ENCODE measurements at regions not wholly inside any gene's neighbourhood (a gene's known extent, or its start where the extent isn't known, plus 50 kb on each side); places are given as distances from the start of the nearest gene placed in this dataset.

GRCh38 chr2:78718473-78718872, 307.0 kb upstream of the REG3G start:
- 51% methylated on average over 1 of the region's 1 CpG for WGBS
- Histone ChIP-seq H3K27ac (ENCODE audit: low read depth in 1 of 2, low read length in 2 of 2) (no peak overlapping the region), H3K9me3 (ENCODE audit: control insufficient read depth in 4 of 4, low read length in 3 of 4) (no peaks in the 10 kb centered on the region), H3K27me3 (ENCODE audit: control insufficient read depth in 4 of 4, insufficient read depth in 4 of 4, low read length in 3 of 4) (no peaks in the 10 kb centered on the region), H3K9ac (ENCODE audit: low read depth in 1 of 2, low read length in 2 of 2) (no peak overlapping the region), H3K4me3 (ENCODE audit: low read depth in 1 of 3, low read length in 3 of 3) (no peak overlapping the region), H3K36me3 (ENCODE audit: control insufficient read depth in 4 of 4, insufficient read depth in 3 of 4, low read depth in 1 of 4, low read length in 3 of 4) (no peaks in the 10 kb centered on the region), H3K4me1 (ENCODE audit: control insufficient read depth in 4 of 4, insufficient read depth in 4 of 4, low read length in 3 of 4) (no peaks in the 10 kb centered on the region)
- DNase-seq (ENCODE audit: low spot score): no peak
- no peak for TF ChIP-seq ZBTB33 (IDR thresholded peaks at IDR 0.05)

- Histone ChIP-seq H3K27me3 (ENCODE audit: control insufficient read depth in 4 of 4, insufficient read depth in 4 of 4, low read length in 3 of 4) (no peaks in the 10 kb centered on the region), H3K4me1 (ENCODE audit: control insufficient read depth in 4 of 4, insufficient read depth in 4 of 4, low read length in 3 of 4) (no peaks in the 10 kb centered on the region), H3K9ac (ENCODE audit: low read depth in 1 of 2, low read length in 2 of 2) (no peak overlapping the region), H3K27ac (ENCODE audit: low read depth in 1 of 2, low read length in 2 of 2) (no peak overlapping the region), H3K36me3 (ENCODE audit: control insufficient read depth in 4 of 4, insufficient read depth in 3 of 4, low read depth in 1 of 4, low read length in 3 of 4) (no peaks in the 10 kb centered on the region), H3K9me3 (ENCODE audit: control insufficient read depth in 4 of 4, low read length in 3 of 4) (no peaks in the 10 kb centered on the region), H3K4me3 (ENCODE audit: low read depth in 1 of 3, low read length in 3 of 3) (no peak overlapping the region)
- TF ChIP-seq TAF1 (conservative IDR thresholded peaks at IDR 0.05): no peak
- TF ChIP-seq ZBTB33 (IDR thresholded peaks at IDR 0.05): no peak
- no peak for TF ChIP-seq JUND (IDR thresholded peaks at IDR 0.05)
- 77% methylated on average over 7 of the region's 7 CpGs for WGBS
- DNase-seq (ENCODE audit: low spot score): no peak
These were observed 304.0 kb upstream of the REG3G start for GRCh38 chr2:78721355-78722033.

- Histone ChIP-seq H3K27ac (ENCODE audit: low read depth in 1 of 2, low read length in 2 of 2) (no peak overlapping the region), H3K9ac (ENCODE audit: low read depth in 1 of 2, low read length in 2 of 2) (no peak overlapping the region), H3K27me3 (ENCODE audit: control insufficient read depth in 4 of 4, insufficient read depth in 4 of 4, low read length in 3 of 4) (no peaks in the 10 kb centered on the region), H3K4me3 (ENCODE audit: low read depth in 1 of 3, low read length in 3 of 3) (no peak overlapping the region), H3K36me3 (ENCODE audit: control insufficient read depth in 4 of 4, insufficient read depth in 3 of 4, low read depth in 1 of 4, low read length in 3 of 4) (no peaks in the 10 kb centered on the region), H3K9me3 (ENCODE audit: control insufficient read depth in 4 of 4, low read length in 3 of 4) (no peaks in the 10 kb centered on the region), H3K4me1 (ENCODE audit: control insufficient read depth in 4 of 4, insufficient read depth in 4 of 4, low read length in 3 of 4) (no peaks in the 10 kb centered on the region)
- DNase-seq (ENCODE audit: low spot score): no peak
- WGBS: 72% methylated on average over 3 of the region's 3 CpGs
- TF ChIP-seq RAD21 (IDR thresholded peaks at IDR 0.05): no peak
- no peak for TF ChIP-seq FOXA1 (IDR thresholded peaks at IDR 0.05)
- no peak for TF ChIP-seq TAF1 (conservative IDR thresholded peaks at IDR 0.05)
- TF ChIP-seq JUND (IDR thresholded peaks at IDR 0.05): no peak
- no peak for TF ChIP-seq HNF4A (conservative IDR thresholded peaks at IDR 0.05)
- TF ChIP-seq SP1 (IDR thresholded peaks at IDR 0.05): no peak
- TF ChIP-seq GABPA (IDR thresholded peaks at IDR 0.05 in 1 of 2, conservative IDR thresholded peaks at IDR 0.05 in 1 of 2): no peak
- TF ChIP-seq, protein P1, sequence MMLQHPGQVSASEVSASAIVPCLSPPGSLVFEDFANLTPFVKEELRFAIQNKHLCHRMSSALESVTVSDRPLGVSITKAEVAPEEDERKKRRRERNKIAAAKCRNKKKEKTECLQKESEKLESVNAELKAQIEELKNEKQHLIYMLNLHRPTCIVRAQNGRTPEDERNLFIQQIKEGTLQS (IDR thresholded peaks at IDR 0.05): no peak
- TF ChIP-seq RXRA (IDR thresholded peaks at IDR 0.05): no peak
- TF ChIP-seq, protein P2, sequence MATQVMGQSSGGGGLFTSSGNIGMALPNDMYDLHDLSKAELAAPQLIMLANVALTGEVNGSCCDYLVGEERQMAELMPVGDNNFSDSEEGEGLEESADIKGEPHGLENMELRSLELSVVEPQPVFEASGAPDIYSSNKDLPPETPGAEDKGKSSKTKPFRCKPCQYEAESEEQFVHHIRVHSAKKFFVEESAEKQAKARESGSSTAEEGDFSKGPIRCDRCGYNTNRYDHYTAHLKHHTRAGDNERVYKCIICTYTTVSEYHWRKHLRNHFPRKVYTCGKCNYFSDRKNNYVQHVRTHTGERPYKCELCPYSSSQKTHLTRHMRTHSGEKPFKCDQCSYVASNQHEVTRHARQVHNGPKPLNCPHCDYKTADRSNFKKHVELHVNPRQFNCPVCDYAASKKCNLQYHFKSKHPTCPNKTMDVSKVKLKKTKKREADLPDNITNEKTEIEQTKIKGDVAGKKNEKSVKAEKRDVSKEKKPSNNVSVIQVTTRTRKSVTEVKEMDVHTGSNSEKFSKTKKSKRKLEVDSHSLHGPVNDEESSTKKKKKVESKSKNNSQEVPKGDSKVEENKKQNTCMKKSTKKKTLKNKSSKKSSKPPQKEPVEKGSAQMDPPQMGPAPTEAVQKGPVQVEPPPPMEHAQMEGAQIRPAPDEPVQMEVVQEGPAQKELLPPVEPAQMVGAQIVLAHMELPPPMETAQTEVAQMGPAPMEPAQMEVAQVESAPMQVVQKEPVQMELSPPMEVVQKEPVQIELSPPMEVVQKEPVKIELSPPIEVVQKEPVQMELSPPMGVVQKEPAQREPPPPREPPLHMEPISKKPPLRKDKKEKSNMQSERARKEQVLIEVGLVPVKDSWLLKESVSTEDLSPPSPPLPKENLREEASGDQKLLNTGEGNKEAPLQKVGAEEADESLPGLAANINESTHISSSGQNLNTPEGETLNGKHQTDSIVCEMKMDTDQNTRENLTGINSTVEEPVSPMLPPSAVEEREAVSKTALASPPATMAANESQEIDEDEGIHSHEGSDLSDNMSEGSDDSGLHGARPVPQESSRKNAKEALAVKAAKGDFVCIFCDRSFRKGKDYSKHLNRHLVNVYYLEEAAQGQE (IDR thresholded peaks at IDR 0.05): no peak
- TF ChIP-seq, protein P3, sequence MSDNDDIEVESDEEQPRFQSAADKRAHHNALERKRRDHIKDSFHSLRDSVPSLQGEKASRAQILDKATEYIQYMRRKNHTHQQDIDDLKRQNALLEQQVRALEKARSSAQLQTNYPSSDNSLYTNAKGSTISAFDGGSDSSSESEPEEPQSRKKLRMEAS (IDR thresholded peaks at IDR 0.05): no peak
- TF ChIP-seq EGR1 (IDR thresholded peaks at IDR 0.05; ENCODE audit: low read depth in 2 of 2): no peak
- TF ChIP-seq HNF4G (IDR thresholded peaks at IDR 0.05): no peak
These were observed 291.3 kb upstream of the REG3G start for GRCh38 chr2:78734221-78734620.
